GM21447 (cell line): ENCODE measurements at regions not wholly inside any gene's neighbourhood (a gene's known extent, or its start where the extent isn't known, plus 50 kb on each side); places are given as distances from the start of the nearest gene placed in this dataset.

Experiments used
- ATAC-seq: cut with Tn5 transposase; IDR thresholded peaks from one replicate; pipeline ENCODE4 v1.9.1; 2021; ENCODE audit not compliant: unreplicated experiment

DNA sequence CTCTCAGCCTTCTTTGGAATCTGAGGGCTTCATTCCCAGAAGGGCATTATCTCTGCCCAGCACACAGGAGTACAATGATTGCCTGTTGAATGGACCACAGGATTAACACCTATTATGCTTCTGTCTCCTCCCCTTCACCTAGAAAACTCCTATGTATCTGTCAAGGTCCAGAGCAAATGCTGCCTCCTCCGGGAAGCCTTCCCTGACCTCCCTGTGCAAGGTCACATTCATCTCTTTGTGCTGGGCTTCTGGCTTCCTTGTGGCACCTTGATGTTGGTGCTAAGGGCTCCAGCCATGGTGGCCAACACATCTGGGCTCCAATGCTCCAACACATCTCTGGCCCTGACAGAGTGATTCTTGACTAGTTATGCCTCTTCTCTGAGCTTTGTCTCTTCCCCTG, 49.9 kb upstream of the ATP2B2 start:
- no peak for ATAC-seq

- no peak for ATAC-seq
These were observed 50.9 kb upstream of the ATP2B2 start for GRCh38 chr3:10556312-10556711.

- no peak for ATAC-seq
These were observed 51.9 kb upstream of the ATP2B2 start for GRCh38 chr3:10557250-10557649.

DNA sequence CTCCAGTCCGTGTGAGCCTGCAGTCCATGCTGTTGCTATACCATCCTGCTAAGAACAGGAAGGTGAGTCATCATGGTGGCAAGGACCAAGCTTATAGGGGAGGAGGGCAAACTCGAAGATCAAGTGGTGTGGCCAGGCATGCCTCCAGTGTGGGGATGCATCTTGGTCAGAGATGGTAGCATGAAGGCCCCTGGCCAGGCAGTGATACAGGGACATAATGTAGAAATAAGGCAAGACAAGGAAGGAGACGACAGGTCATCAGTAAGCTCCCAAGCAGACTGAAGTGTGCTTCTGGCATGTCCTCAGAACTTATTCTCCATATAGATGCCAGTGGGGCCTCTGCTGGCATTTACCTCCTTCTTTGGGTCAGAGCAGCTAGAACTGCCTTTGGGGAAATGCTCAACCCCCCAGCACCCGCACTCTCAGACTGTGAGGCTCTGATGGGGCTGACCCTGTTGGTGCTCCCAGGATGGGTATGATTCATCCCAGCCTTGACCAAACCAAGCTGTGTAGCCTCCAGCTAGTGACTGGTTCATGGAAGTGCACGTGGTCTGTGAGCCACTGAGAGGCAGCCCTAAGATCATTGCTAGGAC, 52.5 kb upstream of the ATP2B2 start:
- no peak for ATAC-seq

- no peak for ATAC-seq
These were observed 53.4 kb upstream of the ATP2B2 start for GRCh38 chr3:10558736-10559135.

GRCh38 chr3:10560060-10560861, 54.9 kb upstream of the ATP2B2 start:
- ATAC-seq = no peak

DNA sequence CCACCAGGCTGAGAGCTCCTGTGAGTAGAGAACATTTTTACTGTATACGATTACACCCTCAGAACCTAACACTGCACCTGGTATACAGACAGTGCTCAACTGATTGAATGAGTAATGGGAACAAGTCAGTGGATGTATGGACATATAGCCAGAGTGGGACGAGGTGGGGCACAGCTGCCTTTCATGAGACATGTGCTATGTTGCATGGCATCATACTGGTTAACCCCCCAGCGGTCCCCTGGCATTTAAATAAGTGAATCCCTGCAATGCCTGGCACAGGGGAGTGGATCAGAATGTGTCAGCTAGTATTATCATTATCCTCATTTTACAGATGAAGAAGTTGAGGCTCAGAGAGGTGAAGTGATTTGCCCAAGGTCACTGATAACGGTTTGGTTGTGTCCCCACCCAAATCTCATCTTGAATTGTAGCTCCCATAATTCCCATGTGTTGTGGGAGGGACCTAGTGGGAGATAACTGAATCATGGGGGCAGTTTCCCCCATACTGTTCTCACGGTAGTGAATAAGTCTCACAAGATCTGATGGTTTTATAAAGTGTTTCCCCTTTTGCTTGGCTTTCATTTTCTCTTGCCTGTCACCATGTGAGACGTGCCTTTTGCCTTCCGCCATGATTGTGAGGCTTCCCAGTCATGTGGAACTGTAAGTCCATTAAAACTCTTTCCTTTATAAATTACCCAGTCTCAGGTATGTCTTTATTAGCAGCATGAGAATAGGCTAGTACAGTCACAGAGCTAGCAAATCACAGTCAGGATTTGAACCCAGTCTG, 56.0 kb upstream of the ATP2B2 start:
- no peak for ATAC-seq

DNA sequence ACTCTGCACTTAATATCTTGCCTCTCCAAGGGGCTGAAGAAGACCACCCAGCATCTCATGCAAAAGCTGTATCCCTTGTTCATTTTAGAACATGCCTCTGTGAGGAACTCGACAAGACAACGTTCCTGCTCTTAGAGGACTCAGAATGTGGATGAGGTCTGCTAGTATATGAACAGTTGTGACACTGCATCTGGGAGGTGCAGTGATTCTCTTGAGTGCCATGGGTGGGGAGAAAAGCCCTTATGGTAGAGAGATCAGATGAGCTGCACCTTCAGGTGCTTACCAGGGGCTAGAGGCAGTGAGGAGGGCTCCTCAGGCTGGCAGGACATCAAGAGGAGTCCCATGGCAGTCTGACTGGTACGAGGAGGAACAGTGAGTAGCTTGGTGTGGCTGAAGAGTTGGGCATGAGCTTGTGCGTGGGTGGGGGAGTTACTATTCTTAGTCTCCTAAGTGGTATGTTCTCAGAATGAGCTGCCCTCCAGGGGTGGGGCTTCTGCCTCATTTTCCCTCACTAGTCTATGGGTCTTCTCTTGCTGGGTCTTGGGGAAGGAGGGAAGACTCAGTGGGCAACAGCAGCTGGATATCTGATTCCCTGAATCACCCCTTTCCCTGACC, 56.7 kb upstream of the ATP2B2 start:
- ATAC-seq = no peak

DNA sequence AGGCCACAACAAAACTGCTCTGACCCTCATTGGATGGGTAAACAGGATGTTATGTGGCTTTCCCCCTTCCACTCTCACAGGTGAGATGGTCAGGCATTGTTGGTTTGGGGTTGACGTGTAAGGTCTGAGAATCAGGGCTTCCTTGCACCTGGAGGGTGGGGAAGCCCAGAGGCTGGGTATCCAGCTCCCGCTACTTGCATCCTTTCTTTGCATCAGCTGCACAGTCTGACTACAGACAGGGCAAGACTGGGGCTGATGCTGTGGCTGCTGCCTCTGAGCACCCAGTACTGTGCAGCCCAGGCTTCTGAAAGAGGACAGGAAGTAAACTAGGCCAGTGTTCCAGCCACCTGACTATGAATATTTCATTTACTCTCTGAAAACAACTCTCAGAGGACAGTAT, 58.0 kb upstream of the ATP2B2 start:
- ATAC-seq = peak; percentile 88

- no peak for ATAC-seq
These were observed 60.4 kb upstream of the ATP2B2 start for GRCh38 chr3:10565814-10566213.

DNA sequence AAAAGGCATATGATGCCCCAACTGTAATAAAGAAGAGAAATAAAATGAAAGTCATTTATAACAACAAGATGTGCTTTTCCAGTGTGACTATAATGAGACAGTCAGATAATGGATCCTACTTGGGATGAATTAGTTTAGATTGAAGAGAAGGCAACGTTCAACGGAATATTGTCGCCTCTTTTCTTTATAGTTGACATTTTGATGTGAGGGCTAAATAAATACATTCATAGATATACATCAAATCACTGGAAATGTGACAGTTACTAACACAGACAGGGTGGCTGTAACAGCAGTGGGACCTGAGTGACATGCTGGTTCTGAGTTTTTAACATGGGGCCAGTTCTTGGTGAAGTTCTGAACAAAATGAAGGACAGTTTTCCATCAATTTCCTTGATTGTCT, 61.1 kb upstream of the ATP2B2 start:
- no peak for ATAC-seq

- no peak for ATAC-seq
These were observed 63.2 kb upstream of the ATP2B2 start for GRCh38 chr3:10568549-10568948.

DNA sequence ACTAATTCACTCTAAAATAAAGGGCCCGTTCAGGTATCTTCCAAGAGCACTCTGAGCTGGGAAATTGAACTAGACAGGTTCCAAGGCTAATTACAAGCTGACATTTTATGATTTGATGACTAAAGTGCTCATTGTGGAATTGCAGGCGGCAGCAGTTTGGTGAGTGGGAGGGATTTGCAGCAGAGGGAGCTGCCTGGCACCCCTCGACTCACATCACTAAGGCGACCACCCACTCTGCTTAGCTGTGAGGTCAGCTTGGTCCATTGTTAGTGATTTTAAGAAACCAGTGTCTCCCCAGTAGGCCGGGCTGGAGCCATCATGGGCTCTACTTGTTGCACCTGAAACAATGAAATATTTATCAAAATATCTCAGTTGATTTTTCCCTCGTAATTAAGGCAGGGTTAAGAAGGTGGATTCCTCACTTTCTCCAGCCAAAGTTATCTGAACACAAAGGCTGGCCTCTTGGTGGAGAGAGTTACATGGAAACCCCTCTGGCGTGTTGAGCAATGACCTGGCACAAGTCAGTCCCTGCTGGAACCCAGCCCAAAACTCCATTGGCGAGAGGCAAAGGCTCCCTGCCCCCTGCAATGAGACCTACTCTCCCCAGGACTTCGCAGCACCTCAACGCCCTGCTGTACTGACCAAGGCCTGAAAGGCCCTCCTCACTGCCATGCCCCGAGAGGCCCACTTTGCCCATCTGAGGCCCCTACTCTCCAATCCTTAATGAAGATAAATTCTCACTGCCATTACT, 65.0 kb upstream of the ATP2B2 start:
- no peak for ATAC-seq

DNA sequence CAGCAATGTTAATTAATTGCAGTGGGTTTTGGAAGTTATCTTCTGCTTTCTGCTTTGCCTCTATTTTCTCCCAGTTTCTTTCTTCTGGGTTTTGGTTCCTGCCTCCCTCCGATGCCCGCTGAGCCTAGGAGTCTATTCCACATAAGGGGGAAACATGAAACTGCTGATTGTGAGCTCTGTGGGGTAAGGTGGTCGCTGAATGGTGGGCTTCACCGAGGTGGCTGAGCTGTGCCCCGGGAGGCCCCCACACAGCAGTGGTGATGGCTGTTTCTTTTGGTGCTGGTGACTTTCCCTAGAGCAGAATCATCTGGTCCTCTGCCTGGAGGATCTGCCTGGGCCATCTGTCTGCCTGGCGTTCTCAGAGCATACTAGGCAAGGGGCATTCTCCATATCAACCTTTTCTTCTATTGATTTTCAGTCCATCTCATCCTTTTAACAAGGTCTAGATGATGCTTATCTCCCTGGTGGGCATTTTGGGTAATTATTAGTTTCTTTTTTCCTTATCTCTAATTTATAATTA, 68.8 kb upstream of the ATP2B2 start:
- no peak for ATAC-seq

- ATAC-seq = no peak
These were observed 70.3 kb upstream of the ATP2B2 start for GRCh38 chr3:10575601-10576160.

- no peak for ATAC-seq
These were observed 72.1 kb upstream of the ATP2B2 start for GRCh38 chr3:10577486-10577885.

- no peak for ATAC-seq
These were observed 75.0 kb upstream of the ATP2B2 start for GRCh38 chr3:10580426-10580825.

GRCh38 chr3:10581251-10581650, 75.9 kb upstream of the ATP2B2 start:
- no peak for ATAC-seq

GRCh38 chr3:10581716-10582115, 76.3 kb upstream of the ATP2B2 start:
- ATAC-seq = no peak

- no peak for ATAC-seq
These were observed 77.3 kb upstream of the ATP2B2 start for GRCh38 chr3:10582733-10583132.
